HG02798 (cell line): ENCODE measurements at regions not wholly inside any gene's neighbourhood (a gene's known extent, or its start where the extent isn't known, plus 50 kb on each side); places are given as distances from the start of the nearest gene placed in this dataset.
A peak's percentile ranks its signal among the peaks of the same experiment; 100 is the strongest.

ENCODE experiments used
- ATAC-seq: cut with Tn5 transposase; IDR thresholded peaks from one replicate; pipeline ENCODE4 v1.9.1; 2021; ENCODE audit warnings: mild to moderate bottlenecking; ENCODE audit not compliant: unreplicated experiment, poor library complexity

DNA sequence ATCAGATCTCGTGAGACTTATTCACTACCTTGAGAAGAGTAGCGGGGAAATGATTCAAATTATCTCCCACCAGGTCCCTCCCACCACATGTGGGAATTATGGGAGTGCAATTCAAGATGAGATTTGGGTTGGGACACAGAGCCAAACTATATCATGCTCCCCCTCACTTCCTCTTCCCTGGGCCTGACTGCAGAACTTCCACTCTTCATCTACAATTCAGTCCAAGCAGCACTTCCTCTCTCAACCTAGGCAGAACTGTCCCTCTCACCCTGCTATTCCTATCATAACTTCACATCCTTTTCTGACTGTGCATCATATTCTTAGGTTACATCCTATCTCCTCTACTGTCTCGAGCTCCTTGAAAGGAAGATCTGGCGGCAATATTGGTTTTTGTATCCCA, 184.0 kb upstream of the HDDC2 start:
- no peak for ATAC-seq

DNA sequence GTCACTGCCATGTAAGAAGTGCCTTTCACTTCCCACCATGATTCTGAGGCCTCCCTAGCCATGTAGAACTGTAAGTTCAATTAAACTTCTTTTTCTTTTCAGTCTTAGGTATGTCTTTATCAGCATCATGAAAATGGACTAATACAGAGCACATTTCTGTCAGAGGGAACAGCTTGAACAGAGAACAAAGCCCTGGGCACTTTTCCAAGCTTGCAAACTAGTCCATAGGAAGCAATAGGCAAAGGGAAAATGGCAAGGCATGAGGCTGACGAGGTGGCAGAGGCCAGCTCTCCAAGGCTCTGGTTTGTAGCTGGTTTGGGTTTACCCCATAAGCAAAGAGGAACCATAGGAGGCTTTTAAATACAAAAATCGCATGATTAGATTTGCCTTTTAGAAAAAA, 185.1 kb upstream of the HDDC2 start:
- no peak for ATAC-seq

DNA sequence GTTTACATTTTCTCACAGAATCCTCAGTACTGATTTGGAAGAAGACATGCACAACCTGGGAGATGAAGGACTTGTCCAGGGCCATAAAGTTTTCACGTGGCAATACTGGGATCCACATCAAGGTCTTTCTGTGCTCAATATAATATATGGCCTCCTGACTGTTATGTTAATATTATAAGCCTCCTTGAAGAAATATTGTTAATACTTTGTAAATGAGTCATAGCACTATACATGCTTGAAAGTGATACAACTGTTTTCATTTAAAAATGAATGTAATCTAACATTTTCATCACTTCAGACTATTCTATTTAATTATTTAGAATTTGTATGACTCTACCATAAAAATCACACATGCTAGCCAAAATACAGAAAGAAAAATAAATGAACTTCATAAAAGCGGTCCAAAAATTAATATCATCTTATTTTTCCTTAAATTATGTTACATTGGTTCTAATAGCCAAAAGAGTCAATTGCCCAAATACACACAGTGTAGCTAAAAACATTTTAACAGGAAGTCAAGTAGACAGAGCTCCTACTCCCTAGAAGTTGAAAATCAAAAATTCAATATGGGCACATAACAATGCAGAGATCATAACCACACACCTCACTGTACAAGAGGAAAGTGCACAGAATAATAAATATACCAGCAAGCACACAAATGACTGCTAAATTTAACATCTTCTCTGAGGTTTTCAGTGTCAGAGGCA, 188.0 kb upstream of the HDDC2 start:
- no peak for ATAC-seq

DNA sequence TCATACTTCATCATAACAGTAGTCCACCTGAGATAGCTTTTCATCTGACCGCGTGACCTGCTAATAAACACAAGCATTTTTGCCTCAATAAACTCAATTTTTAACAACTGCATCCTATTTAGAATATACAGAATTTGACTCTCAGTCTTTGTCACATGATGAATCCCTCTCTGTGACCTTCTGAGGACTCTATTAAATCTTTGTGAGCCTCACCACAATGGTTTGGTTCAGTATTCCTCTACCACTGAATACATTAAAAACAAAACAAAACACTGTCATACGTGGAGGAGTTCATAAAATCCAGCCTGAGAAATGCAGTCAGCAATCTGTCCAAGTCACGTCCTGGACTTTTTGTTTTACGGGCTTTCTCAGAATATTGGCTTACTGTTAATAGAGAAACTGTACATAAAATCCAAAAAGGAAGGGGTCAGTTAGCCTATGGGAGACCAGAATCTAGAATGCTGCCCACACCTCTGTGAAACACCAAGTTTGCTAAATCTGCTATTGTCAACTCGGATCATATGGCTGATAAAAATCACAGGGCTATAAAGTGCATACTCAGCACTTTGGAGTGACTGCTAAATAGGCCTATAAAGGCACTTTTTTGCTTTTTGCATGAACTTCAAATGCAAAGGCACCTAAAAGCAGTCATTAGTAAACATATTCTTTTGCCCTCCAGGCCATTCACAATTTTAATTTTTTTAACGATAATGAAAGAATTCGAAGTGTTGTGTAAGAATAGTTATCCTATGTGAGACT, 190.3 kb upstream of the HDDC2 start:
- no peak for ATAC-seq

DNA sequence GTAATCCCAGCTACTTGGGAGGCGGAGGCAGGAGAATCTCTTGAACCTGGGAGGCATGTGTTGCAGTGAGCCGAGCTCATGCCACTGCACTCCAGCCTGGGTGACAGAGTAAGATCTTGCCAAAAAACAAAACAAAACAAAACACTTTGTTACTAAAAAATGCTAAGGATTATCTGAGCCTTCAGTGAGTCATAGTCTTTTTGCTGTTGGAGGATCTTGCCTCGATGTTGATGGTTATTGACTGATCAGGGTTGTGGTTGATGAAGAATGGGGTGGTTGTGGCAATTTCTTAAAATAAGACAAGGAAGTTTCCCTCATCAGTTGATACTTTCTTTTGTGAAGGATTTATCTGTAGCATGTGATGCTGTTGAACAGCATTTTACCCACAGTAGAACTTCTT, 196.8 kb upstream of the HDDC2 start:
- no peak for ATAC-seq

DNA sequence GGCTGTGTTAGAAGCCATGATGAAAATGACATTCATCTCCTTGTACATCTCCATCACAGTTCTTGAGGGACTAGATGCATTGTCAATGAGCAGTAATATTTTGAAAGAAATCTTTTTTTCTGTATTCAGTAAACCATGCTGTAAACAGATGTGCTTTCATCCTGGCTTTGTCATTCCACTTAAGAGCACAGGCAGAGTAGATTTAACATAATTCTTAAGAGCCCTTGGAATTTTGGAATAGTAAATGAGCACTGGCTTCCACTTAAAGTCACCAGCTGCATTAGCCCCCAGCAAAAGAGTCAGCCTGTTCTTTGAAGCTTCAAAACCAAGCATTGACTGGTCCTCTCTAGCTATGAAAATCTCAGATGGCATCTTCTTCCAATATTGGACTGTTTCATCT, 197.8 kb upstream of the HDDC2 start:
- ATAC-seq, result no peak

DNA sequence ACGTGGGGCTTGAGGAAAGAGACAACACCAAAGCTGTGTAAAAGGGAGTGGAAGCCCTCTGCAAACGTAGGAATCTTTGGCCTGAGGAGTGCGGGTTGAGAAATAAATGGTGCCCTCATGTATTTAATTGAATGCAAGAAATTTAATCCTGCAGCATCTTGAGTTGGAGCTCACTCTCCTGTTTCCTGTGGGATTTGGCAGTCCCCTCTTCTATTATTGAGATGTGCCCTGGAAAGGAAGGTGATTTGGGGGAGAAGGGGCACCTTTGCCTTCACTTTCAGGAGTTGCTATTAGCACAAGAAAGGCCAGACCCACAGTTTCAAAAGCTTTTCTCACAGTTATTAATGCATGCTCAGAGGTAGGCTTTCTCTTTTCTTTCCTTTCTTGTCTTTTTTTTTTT, 201.4 kb upstream of the HDDC2 start:
- ATAC-seq, result no peak

DNA sequence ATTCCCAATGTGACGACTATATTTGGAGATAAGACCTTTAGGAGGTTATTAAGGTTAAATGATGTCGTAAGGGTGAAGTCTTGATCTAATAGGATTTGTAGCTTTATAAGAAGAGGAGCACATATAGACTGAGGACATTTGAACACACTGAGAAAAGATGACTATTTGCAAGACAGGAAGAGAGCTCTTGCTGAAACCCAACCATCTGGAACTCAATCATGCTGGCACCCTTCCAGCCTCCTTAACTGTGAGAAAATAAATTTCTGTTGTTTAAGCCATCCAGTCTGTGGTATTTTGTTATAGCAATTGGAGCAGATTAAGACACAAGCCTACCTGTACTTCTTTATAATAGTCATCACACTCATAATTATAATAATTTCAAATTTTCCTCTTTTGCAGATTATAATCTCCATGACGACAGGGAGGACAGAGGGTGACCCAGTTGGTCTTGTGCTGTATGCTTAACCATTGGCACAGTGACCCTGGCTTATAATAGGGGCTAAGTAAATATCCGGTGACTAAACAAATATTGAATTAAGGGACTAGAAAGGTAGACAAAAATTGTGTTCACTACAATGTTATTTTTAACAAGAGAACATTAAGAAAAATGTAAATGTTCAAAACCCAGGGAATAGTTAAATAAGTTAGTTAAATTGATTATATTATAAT, 206.4 kb upstream of the HDDC2 start:
- ATAC-seq, result no peak

DNA sequence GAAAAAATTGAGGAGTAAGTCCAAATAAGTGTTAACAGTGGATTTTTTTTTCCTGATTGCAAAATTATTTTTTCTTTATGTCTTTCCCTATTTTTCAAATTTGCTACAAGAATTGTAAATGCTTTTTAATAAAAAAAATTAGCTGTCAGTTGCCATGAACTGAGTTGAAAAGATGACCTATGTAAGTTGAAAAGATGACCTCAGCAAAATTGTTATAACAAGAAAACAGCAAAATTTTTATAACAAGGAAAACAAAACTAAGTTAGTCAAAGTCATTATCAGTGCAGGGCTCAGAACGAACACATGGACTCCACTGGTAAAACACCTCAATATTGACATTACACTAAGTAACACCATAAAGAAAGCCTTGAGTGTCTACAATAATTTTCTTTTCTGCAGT, 207.0 kb upstream of the HDDC2 start:
- ATAC-seq, result no peak

DNA sequence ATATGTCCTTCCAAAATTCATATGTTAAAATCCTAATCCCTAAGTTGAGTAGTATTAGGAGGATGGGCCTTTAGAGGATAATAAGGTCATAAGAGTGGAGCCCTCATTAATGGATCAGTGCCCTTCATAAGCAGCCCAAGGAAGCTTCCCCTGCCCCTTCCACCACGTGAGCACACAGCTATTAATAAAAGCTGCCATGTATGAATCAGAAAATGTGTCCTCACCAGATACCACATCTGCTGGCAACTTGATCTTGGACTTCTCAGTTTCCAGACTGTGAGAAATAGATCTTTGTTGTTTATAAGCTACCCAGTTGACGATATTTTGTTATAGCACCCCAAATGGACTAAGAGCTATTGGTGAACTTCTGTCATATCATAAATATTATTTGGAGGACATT, 207.7 kb upstream of the HDDC2 start:
- no peak for ATAC-seq

DNA sequence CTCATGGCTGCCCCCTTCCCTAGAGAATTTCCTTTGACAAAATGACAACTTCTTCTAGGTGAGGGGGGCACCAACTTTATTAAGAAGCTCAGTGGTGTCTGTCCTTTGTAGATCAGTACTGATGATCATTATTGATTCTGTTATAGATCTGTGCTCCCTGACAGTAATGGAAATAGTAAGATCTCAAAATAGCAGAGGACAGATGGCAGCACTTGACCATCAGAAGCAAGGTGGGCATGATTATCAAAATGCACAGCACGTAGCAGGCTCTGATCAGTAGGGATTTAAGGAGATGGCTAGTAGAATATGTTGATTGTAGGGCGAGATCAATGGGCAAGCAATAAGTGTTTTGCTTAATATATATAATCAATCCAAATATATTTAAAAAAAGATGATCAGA, 208.6 kb upstream of the HDDC2 start:
- ATAC-seq, result no peak

DNA sequence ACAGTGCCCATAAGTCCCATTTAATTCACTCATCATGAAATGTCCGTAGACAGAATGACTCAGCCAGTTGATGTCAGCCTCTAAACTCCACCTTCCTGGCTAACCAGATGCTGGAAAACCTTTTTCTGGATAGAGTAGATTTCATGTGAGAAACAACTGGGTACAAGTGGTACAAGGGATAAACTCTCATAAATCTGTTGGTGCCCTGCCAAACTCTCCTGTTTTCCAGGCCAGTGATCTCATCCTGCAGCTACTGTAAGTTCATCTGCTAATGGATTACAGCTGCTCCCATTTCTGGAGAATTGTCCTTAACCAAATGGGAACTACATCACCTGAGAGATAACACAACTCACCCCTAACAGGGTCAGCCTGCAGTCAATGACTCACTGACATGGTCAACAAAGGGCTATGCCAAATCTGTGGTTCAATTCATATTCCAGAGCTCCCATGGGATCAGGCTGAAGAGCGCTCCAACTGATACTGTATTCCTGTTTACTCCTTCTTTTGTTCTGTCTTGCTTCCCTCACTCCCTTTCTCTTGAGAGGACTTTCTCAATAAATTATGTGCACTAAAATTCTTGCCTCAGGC, 210.1 kb upstream of the HDDC2 start:
- ATAC-seq, result no peak

DNA sequence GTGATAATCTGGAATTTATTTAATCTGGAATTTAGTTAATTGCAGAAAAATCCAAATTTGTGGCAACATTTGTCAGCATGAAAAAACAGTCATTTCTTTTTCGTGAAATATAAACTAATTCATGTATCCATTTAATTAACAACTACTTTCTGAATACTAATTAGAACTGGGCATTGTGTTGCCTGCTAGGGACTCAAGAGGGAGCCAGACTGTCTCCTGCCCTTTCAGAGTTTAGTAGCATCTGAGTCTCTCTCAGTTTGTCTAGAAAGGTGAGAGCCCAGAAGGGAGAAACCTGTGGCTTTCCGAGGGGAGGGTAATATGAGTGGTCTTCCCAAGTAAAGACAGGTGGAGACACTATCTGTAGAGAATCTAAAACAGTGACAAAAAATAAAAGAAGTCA, 210.9 kb upstream of the HDDC2 start:
- peak; percentile 80 for ATAC-seq

DNA sequence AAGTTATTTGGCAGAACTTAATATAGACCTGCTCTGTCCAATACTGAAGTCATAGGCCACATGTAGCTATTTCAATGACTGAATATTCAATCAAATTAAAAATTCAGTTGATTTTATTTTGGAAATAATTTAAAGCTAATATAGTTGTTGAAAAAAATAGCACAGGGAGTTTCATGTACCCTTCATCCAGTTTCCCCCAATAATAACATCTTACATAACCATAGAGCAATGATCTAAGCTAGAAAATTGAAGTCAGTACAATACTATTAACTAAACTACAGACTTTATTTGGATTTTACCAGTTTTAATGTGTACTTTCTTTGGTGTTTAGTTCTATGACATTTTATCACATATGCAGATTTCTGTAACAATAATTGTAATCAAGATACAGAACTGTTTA, 212.2 kb upstream of the HDDC2 start:
- no peak for ATAC-seq

DNA sequence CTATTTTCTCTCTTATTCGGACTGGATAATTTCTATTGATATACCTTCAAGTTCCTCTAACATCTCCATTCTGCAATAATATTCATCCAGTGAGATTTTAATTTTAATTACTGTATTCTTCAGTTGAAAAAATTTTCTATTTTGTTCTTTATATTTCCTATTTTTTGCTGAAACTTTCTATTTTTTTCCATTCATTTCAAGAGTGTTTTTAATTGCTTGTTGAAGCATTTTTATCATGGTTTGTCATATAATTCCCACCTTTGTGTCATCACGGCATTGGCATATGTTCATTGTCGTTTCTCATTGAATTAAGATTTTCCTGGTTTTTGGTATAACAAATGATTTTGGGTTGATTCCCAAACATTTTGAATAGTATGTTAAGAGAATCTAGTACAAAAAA, 214.9 kb upstream of the HDDC2 start:
- no peak for ATAC-seq

DNA sequence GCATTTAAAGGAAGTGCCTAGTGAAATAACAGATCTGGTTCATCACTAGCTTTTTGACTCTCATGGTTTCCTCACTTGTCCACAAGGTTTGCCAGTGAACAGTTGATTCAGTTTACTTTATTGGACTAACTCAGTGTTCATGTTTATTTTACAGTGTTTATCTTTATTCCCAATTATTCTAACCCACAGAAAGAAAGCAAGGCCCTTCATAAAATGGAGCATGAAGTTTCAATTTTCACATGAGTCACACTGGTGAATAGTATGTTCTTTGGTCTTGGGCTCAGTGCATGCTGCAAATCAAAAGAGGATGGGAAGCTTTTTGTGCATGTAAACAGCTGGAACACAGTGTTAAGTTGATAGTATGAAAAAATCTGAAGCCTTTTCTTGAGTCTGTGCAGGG, 217.6 kb upstream of the HDDC2 start:
- no peak for ATAC-seq

DNA sequence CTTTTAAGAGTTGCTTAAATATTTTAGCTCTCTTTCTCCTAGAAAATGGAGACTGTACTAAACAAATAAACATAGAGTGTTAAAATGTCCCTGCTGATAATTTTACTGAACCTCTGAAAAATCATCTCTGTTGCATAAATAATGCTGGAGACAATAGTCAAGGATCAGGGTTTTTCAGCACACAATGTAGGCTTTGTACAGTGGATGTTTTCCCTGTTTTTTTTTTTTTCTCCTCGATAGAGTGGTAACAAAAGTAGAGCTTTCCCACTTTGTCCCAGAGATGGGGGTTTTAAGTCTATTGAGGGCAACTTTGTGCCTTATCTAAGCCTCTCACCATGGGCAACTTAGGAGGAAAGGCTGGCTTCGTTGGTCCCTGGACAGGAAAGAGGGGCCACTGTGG, 222.6 kb upstream of the HDDC2 start:
- ATAC-seq, result no peak

DNA sequence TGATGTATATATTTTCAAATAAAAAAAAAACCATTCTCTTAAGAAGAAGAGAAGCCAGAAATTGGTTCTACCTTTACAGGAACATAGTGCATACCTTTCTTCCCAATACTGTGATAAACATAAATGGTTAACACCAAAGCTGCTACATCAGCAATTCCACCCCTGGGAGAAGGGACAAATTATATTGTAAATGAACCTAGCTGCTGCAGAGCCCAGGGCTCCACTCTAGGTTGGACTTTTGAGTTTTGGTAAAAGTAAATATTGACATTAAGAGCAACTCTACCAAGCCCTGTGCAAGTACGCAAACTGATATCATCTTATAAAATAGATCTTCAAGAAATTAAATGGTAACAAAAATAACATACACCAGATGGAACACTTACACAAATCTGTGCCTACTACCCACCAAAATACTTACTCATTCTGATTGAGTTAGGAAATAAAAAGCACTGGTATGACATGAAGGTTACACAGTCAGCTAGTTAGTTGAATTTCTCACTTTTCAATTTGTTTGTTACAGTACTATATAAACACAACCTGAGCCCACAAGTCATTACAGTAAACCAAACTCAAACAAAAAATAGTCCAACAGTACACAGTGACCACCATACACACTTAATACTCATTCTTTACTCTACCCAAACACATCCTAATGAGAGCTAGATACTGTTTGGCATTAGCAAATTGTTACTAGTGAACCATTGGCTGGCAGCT, 223.3 kb upstream of the HEY2 start:
- no peak for ATAC-seq

DNA sequence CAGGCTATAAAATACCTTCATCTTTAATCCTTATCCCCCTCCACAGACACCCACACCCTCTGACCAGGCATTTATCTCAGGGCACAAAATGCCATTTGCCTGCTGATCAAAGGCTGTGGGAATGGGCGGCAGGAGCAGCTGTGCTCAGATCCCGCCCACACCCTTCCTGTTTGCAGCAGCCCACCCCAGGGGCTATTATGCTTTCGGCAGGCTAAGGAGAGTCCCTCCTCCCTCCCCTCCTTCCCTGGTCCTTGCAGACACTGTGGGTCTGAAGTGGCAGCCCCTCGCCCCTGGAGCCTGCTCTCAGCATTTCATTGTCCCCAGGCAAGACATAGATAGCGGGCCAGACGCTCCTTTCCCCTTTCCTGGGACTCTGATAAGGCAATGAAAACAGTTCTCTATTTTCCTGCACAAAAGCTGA, 220.8 kb upstream of the HEY2 start:
- no peak for ATAC-seq

DNA sequence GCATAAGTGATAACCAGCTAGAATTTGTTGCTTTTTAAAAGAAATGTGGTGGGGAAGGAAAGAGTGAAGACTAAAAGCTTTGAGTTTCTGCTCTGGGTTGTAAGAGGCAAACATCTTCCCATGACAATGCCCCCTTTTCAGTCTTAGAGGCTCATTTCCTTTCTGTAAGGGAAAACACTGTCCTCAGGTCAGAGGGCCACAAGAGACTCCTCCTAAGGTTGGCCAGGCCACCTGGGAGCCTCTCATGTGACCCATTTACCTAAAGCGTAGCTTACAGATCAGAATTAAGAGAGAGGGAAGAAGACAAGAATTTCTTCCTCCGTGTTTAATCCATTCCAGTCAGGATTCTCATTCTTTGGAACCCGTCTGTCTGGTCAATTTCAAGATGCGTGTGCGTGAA, 220.4 kb upstream of the HEY2 start:
- ATAC-seq, result no peak
